ENCODE measurements at regions not wholly inside any gene's neighbourhood (a gene's known extent, or its start where the extent isn't known, plus 50 kb on each side); places are given as distances from the start of the nearest gene placed in this dataset.

DNA sequence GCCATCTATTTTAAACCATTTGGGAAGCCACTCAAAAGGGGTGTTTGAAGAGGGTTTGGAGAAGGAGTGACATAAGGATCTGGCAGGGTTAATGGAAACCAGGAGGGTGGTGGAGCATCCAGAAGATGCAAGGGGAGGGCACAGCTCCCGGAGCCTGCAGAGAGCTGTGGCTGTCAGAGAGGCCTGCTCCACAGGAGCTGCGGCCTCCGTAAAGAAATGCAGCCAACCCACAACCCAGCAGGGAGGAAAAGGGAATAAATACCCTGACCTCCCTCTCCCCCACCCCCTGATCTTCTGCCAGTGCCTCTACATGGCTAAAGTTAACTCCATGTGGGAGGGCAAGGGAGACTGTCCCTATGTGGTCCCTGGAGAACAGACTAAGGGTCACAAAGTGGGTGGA, 567.1 kb upstream of the POU3F3 start:
- Histone ChIP-seq H3K27me3 (ENCODE audit: control insufficient read depth, insufficient read depth, low read length) (no peaks in the 10 kb centered on the region), H3K36me3 (ENCODE audit: control insufficient read depth, insufficient read depth, low read length) (no peaks in the 10 kb centered on the region), H3K4me2 (ENCODE audit: low read length) (no peak overlapping the region), H3K9ac (no peak overlapping the region), H3K4me1 (no peaks in the 10 kb centered on the region), H3K9me3 (ENCODE audit: control insufficient read depth, low read length) (no peaks in the 10 kb centered on the region), H3K79me2 (no peaks in the 10 kb centered on the region), H3K27ac (no peak overlapping the region), H2AFZ (no peak overlapping the region), H3K4me3 (ENCODE audit: low read depth, low read length) (no peak overlapping the region)
- TF ChIP-seq, protein P1, sequence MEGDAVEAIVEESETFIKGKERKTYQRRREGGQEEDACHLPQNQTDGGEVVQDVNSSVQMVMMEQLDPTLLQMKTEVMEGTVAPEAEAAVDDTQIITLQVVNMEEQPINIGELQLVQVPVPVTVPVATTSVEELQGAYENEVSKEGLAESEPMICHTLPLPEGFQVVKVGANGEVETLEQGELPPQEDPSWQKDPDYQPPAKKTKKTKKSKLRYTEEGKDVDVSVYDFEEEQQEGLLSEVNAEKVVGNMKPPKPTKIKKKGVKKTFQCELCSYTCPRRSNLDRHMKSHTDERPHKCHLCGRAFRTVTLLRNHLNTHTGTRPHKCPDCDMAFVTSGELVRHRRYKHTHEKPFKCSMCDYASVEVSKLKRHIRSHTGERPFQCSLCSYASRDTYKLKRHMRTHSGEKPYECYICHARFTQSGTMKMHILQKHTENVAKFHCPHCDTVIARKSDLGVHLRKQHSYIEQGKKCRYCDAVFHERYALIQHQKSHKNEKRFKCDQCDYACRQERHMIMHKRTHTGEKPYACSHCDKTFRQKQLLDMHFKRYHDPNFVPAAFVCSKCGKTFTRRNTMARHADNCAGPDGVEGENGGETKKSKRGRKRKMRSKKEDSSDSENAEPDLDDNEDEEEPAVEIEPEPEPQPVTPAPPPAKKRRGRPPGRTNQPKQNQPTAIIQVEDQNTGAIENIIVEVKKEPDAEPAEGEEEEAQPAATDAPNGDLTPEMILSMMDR (IDR thresholded peaks at IDR 0.05) = no peak

- H3K79me2 ChIP-seq = no peaks in the 10 kb centered on the region
- TF ChIP-seq, protein P1 (IDR thresholded peaks at IDR 0.05) = no peak
- H2AFZ ChIP-seq = no peak overlapping the region
- no peaks in the 10 kb centered on the region for H3K36me3 ChIP-seq (ENCODE audit: control insufficient read depth, insufficient read depth, low read length)
- H3K4me3 ChIP-seq (ENCODE audit: low read depth, low read length) = no peak overlapping the region
- no peak overlapping the region for H3K4me2 ChIP-seq (ENCODE audit: low read length)
- H3K27ac ChIP-seq = no peak overlapping the region
- H3K9ac ChIP-seq = no peak overlapping the region
- H3K4me1 ChIP-seq = no peaks in the 10 kb centered on the region
- no peaks in the 10 kb centered on the region for H3K9me3 ChIP-seq (ENCODE audit: control insufficient read depth, low read length)
- H3K27me3 ChIP-seq (ENCODE audit: control insufficient read depth, insufficient read depth, low read length) = no peaks in the 10 kb centered on the region
These were observed 564.0 kb upstream of the POU3F3 start for GRCh38 chr2:104289651-104290565.

DNA sequence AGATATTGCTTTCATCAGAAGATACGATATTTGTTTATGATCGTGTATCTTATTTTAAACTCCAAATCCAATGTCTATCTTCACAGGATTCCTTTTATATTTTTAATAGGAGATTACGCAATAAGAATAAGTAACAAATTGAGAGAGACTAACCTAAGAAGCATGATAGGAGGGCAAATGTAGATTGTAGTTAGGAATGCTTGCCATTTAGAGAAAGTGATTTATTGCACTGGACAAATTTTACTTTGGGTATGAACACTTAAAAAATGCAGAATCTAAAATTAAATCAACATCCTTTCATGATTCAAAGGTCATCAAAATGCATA, 563.4 kb upstream of the POU3F3 start:
- TF ChIP-seq, protein P1 (IDR thresholded peaks at IDR 0.05) = no peak
- Histone ChIP-seq H3K36me3 (ENCODE audit: control insufficient read depth, insufficient read depth, low read length) (no peaks in the 10 kb centered on the region), H3K9ac (no peak overlapping the region), H3K4me1 (no peaks in the 10 kb centered on the region), H3K4me3 (ENCODE audit: low read depth, low read length) (no peak overlapping the region), H3K27me3 (ENCODE audit: control insufficient read depth, insufficient read depth, low read length) (no peaks in the 10 kb centered on the region), H3K4me2 (ENCODE audit: low read length) (no peak overlapping the region), H3K79me2 (no peaks in the 10 kb centered on the region), H2AFZ (no peak overlapping the region), H3K9me3 (ENCODE audit: control insufficient read depth, low read length) (no peaks in the 10 kb centered on the region), H3K27ac (no peak overlapping the region)

DNA sequence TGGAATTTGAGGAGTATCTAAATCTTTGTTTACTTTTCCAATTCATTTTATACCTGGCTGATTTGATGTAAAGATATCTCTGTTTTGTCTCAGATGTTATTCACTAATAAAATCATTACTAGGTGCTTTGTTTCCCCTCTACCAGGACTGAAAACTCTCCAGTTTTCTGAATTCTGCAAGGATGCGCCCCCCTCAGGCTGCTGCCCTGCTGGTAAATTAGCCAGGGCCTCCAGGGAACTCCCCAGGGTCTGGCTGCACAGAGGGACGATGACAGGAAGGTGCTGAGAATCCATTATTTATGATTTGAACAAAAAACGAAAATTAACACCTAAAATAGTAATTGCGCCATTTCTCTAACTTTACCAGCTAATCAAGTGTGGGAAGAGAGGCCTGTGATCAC, 541.2 kb upstream of the POU3F3 start:
- no peaks in the 10 kb centered on the region for H3K4me1 ChIP-seq
- no peak overlapping the region for H2AFZ ChIP-seq
- H3K27ac ChIP-seq = no peak overlapping the region
- no peaks in the 10 kb centered on the region for H3K79me2 ChIP-seq
- H3K4me2 ChIP-seq (ENCODE audit: low read length) = no peak overlapping the region
- H3K9ac ChIP-seq = no peak overlapping the region
- H3K36me3 ChIP-seq (ENCODE audit: control insufficient read depth, insufficient read depth, low read length) = no peaks in the 10 kb centered on the region
- no peak overlapping the region for H3K4me3 ChIP-seq (ENCODE audit: low read depth, low read length)
- H3K27me3 ChIP-seq (ENCODE audit: control insufficient read depth, insufficient read depth, low read length) = no peaks in the 10 kb centered on the region
- no peaks in the 10 kb centered on the region for H3K9me3 ChIP-seq (ENCODE audit: control insufficient read depth, low read length)
- TF ChIP-seq, protein P1 (IDR thresholded peaks at IDR 0.05) = no peak
